Stimulated activated naive CD4-positive, alpha-beta T cell (primary cell): ENCODE measurements at regions not wholly inside any gene's neighbourhood (a gene's known extent, or its start where the extent isn't known, plus 50 kb on each side); places are given as distances from the start of the nearest gene placed in this dataset.

Source experiments
- DNase-seq, 6 experiments: peaks; one replicate each; lab custom pipeline; 2025; lab: John Stamatoyannopoulos, UW

DNA sequence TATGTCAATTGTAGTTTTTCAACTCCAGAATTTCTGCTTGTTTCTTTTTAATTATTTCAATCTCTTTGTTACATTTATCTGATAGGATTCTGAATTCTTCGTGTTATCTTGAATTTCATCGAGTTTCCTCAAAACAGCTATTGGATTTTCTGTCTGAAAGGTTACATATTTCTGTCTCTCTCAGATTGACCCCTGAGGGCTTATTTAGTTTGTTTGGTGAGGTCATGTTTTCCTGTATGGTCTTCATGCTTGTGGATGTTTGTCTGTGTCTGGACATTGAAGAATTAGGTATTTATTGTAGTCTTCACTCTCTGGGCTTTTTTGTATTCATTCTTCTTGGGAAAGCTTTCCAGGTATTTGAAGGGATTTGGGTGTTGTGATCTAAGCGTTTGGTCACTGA, 85.6 kb downstream of the SNAPC1 start:
- no peak for DNase-seq

DNA sequence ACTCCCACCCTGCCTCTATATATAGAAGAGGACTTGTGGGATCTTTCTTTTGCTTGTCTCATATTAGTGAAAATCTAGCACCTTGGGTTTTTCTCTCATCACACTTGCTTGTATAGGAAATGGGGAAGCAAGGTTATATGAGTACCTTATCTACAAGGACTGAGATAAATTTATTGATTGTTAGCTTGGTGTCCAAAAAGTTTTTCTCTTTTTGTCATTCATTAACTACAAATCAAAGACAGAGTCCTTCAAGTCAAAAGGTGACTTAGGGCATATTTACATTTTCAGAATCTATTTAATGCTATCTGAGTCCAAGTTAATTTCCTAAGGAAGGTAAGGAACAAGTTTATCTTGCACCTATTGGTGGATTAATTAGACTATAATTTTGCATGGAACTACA, 92.7 kb downstream of the SNAPC1 start:
- no peak for DNase-seq

DNA sequence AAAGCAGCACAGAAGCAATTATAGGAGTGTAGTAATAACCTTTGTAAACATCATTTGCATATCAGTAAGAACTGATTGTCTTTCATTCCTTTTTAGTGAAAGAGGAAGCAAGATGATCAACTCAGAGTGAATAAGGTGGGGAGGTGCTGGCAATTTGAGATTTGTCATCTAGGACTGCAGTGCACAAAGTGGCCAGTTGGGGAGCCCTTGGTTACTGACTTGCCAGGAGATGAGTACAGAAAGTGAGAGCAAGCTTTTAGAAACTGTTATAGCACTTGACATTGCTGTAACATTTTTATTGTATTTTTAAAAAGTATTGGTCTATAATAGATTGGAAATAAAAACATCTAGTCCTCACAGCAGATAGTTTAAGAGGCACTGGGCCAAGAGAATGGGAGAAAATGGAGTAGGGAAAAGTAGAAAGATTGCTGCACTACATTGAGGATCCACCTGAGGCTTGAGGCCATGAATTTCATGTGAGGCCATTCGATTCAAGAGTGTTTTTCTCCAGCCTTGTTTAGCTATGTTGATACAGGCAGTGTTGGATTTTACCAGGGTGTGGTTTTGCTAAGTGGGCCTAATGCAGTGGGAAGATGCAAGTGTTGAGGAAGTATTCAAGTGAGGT, 98.2 kb downstream of the SNAPC1 start:
- DNase-seq: peak; percentile 1 to 51 (median 28)

DNA sequence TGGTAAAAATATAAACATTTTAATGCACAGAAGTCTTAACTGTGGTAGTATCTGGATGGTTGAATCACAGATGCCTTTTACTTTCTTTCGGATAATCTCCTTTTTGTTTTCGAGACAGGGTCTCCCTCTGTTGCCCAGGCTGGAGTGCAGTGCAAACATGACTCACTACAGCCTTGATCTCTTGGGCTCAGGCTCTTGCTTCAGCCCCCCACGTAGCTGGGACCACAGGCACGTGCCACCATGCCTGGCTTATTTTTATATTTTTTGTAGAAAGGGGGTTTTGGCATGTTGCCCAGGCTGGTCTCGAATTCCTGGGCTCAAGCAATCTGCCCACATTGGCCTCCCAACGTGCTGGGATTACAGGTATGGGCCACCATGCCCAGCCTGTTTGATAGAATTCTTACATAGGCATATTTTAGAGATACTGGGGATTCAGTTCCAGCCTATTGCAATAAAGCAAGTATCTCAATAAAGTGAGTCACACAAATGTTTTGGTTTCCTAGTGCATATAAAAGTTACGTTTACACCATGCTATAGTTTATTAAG, 99.2 kb downstream of the SNAPC1 start:
- no peak for DNase-seq

DNA sequence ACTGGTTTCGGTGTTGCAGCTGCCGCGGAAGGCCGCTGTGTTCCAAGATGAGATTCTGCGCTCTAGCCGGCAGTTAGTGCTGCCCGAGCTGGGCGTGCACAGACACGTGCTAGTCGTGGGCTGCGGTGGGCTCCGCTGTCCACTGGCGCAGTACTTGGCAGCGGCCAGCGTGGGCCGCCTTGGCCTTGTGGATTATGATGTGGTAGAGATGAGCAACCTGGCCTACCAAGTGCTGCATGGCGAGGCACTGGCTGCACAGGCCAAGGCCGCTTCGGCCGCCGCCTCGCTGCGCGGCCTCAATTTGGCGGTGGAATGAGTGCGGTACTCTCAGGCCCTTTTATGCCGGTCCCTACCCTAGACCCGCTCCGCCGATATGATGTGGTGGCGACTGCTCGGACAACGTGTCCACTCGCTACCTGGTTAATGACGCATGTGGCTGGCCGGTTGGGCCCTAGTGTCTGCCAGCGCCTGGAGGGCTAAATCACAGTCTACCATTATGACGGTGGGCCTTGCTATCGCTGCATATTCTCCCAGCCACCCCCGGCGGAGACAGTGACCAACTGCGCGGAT, 102.2 kb downstream of the SNAPC1 start:
- DNase-seq: no peak

DNA sequence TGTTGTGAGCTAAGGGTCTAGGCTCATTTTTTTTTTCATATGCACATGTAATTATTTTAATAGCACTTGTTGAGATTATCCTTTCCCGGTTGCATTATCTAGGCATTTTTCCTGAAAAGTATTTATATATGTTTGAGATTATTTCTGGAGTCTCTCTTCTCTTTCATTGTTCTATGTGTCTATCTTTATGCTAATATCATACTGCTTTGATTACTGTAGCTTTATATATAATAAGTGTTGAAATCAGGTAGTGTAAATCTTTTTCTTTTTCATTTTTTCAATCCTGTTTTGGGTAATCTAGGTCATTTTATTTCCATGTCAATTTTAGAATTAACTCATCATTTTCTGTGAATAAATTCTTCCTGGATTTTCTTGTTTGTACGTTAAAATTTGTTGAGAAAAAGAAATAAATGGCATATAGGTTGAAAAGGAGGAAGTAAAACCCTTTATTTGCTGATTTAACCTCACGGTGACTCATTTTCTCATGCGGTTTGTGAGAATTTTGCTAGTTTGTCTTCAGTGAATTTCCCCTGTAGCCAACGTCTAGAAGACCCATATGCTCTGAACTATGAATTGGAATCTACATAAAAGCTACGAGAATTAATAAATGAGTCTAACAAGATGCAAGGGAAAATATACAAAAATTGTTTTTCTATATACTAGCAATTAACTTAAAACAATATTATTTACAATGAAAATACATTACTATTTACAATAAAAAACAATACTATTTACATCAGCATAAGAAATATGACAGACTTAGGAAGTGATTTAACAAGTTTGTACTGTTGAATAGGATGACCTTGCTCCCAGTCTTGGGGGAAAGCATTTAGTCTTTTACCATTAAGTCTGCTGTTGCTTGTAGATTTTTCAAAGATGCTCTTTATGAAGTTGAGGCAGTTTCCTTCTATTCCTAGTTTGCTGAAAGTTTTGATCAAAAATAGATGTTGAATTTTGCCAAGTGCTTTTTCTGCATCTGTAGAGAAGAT, 105.0 kb downstream of the SNAPC1 start:
- no peak for DNase-seq

DNA sequence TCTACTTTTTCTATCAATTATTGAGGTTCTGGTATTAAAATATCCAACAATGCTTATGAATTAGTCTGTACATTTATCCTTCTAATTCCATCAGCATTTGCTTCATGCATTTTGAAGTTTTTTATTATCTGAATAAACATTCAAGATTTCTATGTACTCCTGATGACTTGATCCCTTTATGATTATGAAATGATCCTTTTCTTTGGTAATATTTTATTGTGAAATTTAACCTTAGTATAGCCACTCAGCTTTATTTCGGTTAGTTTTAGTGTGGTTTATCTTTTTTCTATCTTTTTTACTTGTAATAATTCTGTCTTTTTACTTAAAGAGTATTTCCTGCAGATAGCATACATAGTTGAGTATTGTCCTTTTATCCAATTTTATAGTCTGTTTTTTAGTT, 106.6 kb downstream of the SNAPC1 start:
- no peak for DNase-seq

DNA sequence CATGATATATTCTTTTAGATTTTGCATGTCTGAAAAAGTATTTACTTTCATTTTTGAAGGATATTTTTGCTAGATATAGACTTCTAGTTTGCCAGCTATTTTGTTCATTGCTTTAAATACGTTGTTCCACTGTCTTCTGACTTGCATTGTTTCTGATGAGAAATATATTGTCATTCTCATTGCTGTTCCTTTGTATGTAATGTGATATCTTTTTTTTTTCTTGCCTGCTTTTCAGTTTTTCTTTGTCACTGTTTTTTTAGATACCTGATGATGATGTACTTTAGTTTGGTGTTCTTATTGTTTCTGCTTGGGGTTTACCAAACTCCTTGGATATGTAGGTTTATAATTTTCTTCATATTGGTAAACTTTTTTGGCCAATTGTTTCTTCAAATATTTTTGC, 107.9 kb downstream of the SNAPC1 start:
- no peak for DNase-seq

DNA sequence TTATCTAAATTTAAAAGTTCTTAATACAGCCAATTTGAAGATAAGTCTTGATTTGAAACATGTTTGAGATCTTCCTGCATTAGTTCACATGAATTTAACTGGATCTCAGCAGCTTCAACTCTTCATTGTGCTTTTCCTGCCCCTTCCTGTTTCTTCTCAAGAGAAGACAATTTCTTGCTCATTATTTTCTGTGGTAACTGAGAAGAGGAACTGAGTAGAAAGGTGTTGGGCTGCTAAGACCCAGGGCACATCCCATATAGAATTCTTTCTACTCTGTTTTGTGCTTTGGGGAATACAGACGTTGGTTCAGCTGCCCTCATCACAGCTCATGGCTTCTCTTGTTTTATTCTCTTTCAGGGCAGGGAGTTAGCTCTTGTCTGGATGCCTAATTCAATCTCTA, 110.2 kb downstream of the SNAPC1 start:
- no peak for DNase-seq

DNA sequence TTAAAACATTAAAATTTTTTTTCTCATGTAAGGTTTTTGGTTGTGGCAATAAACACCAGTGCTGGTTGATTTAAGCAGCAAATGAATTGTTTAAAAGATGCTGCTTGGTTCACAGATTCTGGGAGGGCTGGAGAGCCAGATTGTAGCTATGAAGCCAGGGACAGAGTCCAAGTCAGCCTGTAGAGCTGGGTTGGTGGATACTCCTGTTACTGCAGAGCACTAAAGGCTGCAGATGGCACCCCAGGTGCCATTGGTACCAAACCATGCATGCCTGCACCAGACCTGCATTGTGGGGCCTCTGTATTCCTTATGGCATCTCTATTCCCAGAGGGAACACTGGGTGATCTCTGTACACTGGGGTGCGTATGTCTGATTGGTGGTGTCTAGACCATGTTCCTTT, 113.3 kb downstream of the SNAPC1 start:
- no peak for DNase-seq

DNA sequence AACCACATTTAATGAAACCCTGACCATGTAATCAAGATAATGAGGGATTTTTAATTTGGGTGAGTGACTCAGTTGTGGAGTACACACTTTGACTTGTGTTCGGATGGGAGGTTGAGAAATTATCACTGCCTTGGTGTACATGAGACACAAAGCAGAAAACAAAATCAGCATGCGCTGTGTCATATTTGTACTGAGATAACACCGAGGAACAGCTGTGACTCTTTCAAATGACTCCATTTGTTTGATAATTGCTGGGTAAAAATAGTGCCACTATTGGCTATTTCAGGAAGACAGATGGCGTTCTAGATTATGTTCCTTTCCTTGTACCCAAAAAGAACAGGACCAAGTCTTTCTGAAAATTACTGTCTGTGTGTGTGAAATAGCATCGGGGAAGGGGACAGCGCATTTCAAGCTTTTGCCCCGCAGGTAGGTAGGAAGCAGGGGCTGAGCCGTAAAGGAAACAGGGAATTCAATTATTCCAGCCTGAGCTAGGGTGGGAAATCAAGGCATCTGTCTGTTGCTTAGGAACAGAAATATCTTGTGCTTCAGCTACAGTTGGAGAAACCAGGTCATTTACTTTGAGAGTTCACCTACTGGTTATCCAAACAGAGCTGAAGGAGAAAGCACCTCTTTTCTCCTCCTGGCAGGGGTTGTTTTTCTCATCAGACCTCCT, 114.3 kb downstream of the SNAPC1 start:
- no peak for DNase-seq

DNA sequence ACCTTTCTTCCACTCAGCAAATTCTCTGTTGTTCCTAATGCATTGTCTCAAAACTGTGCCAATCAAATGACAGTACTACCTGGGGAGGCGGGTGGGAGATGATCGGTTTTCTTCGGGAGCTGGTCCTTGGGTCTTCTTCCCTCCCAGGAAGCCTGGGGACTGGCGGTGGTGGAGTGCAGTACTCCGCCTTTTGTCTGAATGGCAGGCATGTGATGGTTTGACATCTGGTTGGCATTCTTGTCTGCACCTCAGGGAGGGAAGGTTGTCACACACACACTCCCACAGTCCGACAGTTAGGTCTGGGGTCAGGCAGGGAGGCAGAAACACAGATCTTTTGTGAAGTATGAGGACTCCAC, 114.8 kb downstream of the SNAPC1 start:
- no peak for DNase-seq

DNA sequence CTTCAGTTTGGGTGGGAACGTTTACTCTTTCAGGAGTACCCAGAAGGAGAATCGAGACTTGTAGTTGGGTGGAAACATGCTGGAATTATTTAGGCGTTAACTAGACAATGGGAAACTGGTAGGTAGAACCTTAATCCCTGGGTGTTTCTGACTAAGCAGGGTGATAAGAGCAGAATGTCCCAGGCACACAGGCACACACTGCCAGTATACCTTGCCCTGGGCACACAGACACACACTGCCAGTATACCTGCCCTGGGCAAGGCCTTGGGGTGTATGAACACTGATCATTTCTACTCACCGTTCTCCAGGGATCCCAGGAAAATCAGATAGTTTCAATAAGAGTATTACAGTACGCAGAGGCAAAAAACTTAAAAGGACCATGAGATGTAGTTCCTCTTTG, 115.5 kb downstream of the SNAPC1 start:
- no peak for DNase-seq

DNA sequence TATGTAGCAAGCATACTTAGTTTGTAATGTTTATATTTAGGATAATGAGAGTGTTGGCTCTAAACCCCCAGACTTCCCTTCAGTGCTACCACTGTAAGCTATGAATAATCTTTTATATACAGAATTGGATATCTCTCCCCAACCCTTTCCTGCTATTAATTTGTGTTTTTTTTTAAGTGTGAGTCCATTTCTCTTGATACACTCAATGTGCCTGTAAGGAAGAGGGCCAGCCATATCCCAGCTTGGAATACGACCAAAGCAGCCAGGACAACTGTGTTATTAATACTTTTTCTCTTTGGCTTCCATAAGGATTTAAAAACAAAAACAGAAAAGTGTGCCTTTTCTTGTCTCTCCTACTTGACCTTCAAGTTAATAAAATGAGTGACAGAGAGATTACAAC, 116.7 kb downstream of the SNAPC1 start:
- DNase-seq: no peak

DNA sequence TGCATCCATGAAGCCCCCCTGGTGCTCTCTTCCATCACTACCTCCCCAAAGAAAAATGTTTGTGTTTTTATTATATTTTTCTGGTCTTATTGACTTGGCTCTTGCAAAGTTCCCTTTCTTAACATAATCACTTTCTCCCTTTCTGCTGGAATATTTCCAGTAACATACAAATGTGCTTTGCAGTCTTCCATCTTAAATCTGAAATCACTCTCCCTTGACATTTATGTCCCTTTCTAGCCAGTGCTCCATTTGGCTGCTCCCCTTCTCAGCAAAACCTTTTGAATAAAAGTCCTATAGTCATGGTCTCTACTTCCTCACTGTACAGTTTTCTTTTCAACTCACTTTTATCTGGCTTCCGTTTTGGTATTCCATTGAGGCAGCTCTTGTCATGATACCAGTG, 118.8 kb downstream of the SNAPC1 start:
- no peak for DNase-seq

DNA sequence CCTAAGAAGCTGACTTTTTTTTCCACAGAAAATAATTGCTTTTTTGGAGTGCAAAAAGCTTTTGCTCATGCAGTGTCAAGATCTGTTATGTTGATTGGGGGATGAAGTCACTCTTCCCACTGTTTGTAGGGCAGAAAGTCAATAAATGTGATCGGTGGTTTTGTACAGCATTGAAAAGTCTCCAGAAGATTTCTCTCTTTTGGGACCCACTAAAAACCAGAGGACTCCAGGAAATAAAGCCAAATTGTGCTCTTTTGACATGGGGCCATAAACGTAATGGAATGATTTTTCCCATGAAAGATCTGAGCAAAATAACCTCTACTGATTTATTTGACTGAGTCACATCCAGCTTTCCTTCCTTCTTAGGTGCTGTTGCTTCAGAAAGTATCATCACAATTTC, 122.5 kb downstream of the SNAPC1 start:
- no peak for DNase-seq

DNA sequence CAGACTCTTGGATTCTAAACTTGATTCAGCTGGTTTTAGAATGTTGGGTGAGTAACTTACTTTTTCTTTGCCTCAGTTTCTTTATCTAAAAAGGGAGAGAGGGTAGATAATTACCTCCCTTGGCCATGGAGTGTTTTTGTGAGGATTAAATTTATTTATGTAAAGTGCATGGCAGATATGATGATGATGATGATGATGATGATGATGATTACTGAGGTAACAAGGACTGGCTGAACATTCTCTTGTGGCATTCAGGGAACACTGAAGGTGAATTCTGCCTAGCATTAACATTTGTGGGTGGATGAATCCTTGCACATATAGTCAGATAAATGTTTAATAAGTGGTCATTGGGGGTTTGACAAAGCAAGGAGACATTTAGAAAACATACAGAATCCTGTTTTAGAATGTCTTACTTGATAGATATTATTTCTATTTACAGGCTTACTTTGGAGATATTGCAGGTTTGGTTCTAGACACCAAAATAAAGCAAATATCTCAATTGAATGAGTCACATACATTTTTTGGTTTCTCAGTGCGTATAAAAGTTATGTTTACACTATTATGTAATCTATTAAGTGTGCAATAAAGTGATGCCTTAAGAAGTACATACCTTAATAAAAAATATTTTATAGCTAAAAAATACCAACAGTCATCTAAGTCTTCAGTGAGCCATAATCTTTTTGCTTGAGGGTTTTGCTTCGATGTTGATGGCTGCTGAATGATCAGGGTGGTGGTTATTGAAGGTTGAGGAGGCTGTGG, 123.2 kb downstream of the SNAPC1 start:
- no peak for DNase-seq

DNA sequence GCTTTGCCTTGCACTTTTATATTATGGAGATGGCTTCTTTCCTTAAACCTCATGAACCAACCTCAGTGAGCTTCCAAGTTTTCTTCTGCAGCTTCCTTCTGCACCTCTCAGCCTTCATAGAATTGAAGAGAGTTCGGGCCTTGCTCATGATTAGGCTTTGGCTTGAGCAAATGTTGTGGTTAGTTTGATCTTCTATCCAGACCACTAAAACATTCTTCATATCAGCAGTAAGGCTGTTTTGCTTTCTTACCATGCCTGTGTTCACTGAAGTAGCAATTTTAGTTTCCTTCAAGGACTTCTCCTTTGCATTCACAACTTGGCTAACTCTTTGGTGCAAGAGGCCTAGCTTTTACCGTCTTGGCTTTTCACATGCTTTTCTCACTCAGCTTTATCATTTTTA, 125.4 kb downstream of the SNAPC1 start:
- no peak for DNase-seq

DNA sequence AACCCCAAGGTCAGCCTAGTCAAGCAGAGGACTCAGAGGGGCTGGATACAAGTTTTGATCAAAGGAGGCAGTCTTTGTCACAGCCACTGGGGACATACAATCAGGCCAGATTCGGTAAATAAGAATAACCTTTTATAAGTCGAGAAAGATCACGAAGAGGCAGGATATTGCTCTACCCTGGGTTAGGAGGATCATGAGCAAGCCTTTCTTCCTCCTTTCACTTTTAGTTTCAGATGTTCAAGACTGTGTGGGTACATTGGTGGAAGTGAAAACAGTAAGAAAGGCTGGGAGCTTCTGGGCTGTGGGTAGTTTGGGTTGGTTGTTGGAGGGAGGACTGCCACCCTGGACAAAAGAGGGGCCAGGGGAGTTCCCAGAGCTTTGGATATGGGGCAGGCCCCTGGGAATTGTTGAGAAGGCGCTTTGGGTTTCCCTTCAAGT, 127.7 kb downstream of the SNAPC1 start:
- peak in 3 of 6 experiments; percentile 21 to 54 (median 48) for DNase-seq

DNA sequence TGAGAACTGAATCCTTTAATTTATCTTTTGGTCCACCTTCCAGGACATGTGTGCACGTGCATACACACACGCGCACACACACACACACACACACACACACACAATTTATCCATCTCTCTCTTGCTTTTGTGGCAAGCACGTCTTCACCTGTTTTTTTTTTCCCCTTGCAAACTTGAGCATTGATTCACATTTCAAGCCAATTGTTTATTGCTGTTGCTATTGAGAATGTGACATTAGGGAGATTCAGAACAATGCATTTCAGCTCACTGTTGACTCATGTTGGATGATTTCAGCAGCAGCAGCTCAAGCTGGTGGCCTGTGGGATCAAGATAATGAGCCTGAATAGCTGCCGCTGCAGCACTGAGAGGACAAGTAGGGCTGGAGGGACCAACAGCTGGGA, 128.9 kb downstream of the SNAPC1 start:
- no peak for DNase-seq

DNA sequence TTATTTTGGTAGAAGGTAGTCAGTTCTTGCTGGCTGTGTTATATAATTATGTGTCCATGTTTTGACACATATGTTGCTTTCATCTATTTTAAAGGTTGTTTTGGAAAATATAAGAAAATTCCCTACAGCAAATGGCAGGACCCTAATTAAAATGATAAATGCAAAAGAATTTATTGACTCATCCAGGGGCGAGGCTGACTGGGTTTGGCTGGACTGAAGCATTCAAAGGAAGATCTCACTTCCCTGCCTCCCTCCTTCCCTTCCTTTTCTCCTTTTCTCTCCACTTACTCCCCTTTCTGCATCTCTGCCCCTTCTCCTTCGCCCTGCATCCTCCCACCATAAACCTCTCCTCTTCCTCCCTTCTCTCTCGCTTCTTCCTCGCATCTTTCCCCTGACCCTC, 129.6 kb downstream of the SNAPC1 start:
- no peak for DNase-seq
